Breast epithelium (tissue), 3 donors: ENCODE measurements at regions not wholly inside any gene's neighbourhood (a gene's known extent, or its start where the extent isn't known, plus 50 kb on each side); places are given as distances from the start of the nearest gene placed in this dataset.

ENCODE experiments used
- POLR2A ChIP-seq: fragments of 450-650 bp; IDR thresholded peaks from one replicate; pipeline ENCODE4 v1.6.1; 2016; ENCODE audit warnings: antibody characterized with exemption, mild to moderate bottlenecking, moderate library complexity
- TF ChIP-seq, protein P1 (sequence below), 3 donors: fragments of 450-650 bp; IDR thresholded peaks; one replicate each; pipeline ENCODE4 v1.5.1; 2016 to 2017; ENCODE audit warnings: antibody characterized with exemption in 3 of 3, mild to moderate bottlenecking in 3 of 3, moderate library complexity in 3 of 3

GRCh38 chr5:179472641-179473040 is 77.7 kb upstream of the RUFY1 start:
- TF ChIP-seq, protein P1, sequence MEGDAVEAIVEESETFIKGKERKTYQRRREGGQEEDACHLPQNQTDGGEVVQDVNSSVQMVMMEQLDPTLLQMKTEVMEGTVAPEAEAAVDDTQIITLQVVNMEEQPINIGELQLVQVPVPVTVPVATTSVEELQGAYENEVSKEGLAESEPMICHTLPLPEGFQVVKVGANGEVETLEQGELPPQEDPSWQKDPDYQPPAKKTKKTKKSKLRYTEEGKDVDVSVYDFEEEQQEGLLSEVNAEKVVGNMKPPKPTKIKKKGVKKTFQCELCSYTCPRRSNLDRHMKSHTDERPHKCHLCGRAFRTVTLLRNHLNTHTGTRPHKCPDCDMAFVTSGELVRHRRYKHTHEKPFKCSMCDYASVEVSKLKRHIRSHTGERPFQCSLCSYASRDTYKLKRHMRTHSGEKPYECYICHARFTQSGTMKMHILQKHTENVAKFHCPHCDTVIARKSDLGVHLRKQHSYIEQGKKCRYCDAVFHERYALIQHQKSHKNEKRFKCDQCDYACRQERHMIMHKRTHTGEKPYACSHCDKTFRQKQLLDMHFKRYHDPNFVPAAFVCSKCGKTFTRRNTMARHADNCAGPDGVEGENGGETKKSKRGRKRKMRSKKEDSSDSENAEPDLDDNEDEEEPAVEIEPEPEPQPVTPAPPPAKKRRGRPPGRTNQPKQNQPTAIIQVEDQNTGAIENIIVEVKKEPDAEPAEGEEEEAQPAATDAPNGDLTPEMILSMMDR (IDR thresholded peaks at IDR 0.05): no peak
- TF ChIP-seq POLR2A: no peak
